ENCODE measurements at regions not wholly inside any gene's neighbourhood (a gene's known extent, or its start where the extent isn't known, plus 50 kb on each side); places are given as distances from the start of the nearest gene placed in this dataset.
"Not testable (repeated sequence)": the region's sequence is repeated elsewhere in the genome, so short reads cannot be mapped to it uniquely, and the experiment has no call there.

DNA sequence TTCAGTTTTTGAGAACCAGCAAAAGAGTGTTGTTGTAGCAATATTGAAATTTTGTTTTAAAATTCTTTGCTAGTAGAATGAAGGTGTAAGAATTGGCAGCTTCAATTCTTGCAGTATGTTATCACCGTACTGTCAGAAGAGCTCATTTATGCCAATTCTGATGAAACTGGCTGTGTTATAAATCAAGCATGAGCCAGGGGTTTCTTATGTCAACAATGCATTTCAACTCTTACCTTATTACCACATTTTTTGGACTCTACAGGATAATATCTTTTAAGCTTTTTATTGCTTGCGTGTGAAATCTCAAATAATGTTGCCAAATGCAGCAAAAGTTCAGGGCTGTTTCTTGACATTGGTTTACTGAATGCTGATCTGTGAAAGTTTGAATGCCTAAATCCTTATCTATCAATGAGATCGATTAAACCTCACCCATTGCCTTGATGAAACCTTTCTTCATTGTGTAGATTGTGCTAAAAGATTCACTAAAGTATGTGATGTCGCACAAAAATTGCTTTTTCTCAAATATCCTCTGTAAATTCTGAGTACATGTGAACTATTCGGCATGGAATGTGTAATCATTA, 1389.3 kb upstream of the ZEB2 start:
- no peaks in the 10 kb centered on the region for H3K36me3 ChIP-seq
- intact Hi-C loops (cut with DNase I; ENCODE audit: low total_unique reads) = no loop called here
- no peak for DNase-seq
- H3K27ac ChIP-seq = no peak overlapping the region
- no peaks in the 10 kb centered on the region for H3K27me3 ChIP-seq
- H3K4me1 ChIP-seq = no peaks in the 10 kb centered on the region
- no peaks in the 10 kb centered on the region for H3K9me3 ChIP-seq
- H3K4me3 ChIP-seq = no peak overlapping the region
- TF ChIP-seq, protein P1, sequence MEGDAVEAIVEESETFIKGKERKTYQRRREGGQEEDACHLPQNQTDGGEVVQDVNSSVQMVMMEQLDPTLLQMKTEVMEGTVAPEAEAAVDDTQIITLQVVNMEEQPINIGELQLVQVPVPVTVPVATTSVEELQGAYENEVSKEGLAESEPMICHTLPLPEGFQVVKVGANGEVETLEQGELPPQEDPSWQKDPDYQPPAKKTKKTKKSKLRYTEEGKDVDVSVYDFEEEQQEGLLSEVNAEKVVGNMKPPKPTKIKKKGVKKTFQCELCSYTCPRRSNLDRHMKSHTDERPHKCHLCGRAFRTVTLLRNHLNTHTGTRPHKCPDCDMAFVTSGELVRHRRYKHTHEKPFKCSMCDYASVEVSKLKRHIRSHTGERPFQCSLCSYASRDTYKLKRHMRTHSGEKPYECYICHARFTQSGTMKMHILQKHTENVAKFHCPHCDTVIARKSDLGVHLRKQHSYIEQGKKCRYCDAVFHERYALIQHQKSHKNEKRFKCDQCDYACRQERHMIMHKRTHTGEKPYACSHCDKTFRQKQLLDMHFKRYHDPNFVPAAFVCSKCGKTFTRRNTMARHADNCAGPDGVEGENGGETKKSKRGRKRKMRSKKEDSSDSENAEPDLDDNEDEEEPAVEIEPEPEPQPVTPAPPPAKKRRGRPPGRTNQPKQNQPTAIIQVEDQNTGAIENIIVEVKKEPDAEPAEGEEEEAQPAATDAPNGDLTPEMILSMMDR (IDR thresholded peaks at IDR 0.05) = no peak
- no peak for TF ChIP-seq POLR2A (IDR thresholded peaks at IDR 0.05)

DNA sequence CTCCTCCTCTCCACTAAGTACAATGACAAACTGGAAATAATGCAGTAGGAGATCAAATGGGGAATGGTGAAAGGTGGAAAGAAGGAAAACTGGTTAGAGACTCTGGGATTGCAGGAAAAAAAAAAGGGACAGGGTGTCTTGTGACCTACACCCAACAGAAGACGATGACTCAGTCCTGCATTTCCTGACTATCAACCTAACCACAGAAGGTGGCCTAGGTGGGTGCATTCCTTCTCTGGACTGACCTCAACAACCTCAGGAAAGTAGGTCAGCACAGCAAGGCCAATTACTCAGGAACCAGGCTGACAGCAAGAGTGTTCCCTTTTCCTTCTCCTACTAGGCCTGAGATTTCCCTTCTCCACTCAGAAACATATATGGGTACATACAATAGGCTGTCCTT, 1386.4 kb upstream of the ZEB2 start:
- Histone ChIP-seq H3K4me1 (no peaks in the 10 kb centered on the region), H3K9me3 (no peaks in the 10 kb centered on the region), H3K36me3 (no peaks in the 10 kb centered on the region), H3K27ac (no peak overlapping the region), H3K27me3 (no peaks in the 10 kb centered on the region), H3K4me3 (no peak overlapping the region)
- intact Hi-C loops (cut with DNase I; ENCODE audit: low total_unique reads) = no loop called here
- no peak for TF ChIP-seq POLR2A (IDR thresholded peaks at IDR 0.05)
- TF ChIP-seq, protein P1 (IDR thresholded peaks at IDR 0.05) = no peak
- no peak for DNase-seq

DNA sequence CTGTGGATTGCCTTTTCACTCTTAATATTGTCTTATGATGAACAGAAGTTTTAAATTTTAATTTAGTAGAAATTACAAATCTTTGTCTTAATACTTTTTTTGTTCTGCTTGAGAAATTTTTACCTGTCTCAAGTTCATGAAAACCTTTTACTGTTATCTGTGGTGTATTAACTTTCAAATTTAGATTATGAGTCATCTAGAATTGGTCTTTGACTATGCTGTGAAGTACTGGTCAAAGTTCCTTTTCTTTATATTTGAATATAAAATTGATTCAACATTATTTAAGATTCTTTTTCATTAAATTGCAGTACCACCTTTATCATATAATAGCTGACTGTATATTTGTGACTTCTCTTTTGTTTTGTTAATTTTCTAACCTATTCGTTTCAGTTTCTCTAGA, 1385.5 kb upstream of the ZEB2 start:
- no peak overlapping the region for H3K27ac ChIP-seq
- H3K36me3 ChIP-seq = no peaks in the 10 kb centered on the region
- no peak overlapping the region for H3K4me3 ChIP-seq
- intact Hi-C loops (cut with DNase I; ENCODE audit: low total_unique reads) = no loop called here
- no peaks in the 10 kb centered on the region for H3K9me3 ChIP-seq
- no peak for DNase-seq
- TF ChIP-seq POLR2A (IDR thresholded peaks at IDR 0.05) = no peak
- TF ChIP-seq, protein P1 (IDR thresholded peaks at IDR 0.05) = no peak
- H3K27me3 ChIP-seq = no peaks in the 10 kb centered on the region
- H3K4me1 ChIP-seq = no peaks in the 10 kb centered on the region

DNA sequence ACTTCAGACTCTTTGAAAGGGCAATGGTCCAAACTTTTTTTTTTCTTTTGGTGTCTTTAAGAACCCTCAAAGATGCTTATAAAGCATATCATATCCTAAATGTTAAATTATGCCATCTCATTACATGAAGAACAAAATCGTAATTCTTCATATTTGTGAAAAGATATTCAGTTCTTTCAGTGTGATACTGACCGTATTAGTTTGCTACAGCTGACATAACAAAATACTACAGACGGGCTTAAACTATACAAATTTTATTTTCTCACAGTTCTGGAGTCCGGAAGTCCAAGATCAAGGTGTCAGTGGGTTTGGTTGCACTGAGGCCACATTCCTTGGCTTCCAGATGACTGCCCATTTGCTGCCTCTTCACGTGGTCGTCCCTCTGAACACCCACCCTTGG, 1377.2 kb upstream of the ZEB2 start:
- intact Hi-C loops (cut with DNase I; ENCODE audit: low total_unique reads) = no loop called here

DNA sequence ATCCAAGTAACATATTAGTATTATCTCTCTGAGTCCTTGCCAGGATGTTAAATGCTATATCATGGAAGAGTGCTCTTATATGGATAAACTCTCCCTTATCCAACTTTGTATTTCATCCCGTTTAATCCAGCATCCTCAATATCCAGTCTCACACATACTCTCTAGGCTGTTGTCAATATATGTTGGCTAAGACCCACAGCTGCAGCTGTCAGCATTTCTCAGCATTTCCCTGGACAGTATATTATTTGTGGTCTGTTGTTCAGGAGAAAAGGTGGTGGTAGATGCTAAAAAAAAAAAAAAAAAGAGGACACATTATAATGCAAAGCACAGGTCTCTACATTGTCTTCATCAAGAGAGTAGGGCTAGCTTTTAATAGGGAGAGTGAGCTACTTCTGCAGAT, 1368.0 kb upstream of the ZEB2 start:
- no peak for TF ChIP-seq POLR2A (IDR thresholded peaks at IDR 0.05)
- DNase-seq = no peak
- H3K36me3 ChIP-seq = no peaks in the 10 kb centered on the region
- no peak overlapping the region for H3K4me3 ChIP-seq
- no peaks in the 10 kb centered on the region for H3K9me3 ChIP-seq
- H3K27ac ChIP-seq = no peak overlapping the region
- intact Hi-C loops (cut with DNase I; ENCODE audit: low total_unique reads) = no loop called here
- H3K27me3 ChIP-seq = no peaks in the 10 kb centered on the region
- H3K4me1 ChIP-seq = no peaks in the 10 kb centered on the region

More for the DNA sequence above, 1377.2 kb upstream of the ZEB2 start:
- Histone ChIP-seq H3K27me3 (no peaks in the 10 kb centered on the region), H3K36me3 (no peaks in the 10 kb centered on the region), H3K27ac (no peak overlapping the region), H3K4me1 (no peaks in the 10 kb centered on the region), H3K4me3 (no peak overlapping the region), H3K9me3 (no peaks in the 10 kb centered on the region)
- TF ChIP-seq POLR2A (IDR thresholded peaks at IDR 0.05) = no peak
- TF ChIP-seq, protein P1 (IDR thresholded peaks at IDR 0.05) = no peak
- DNase-seq = no peak

DNA sequence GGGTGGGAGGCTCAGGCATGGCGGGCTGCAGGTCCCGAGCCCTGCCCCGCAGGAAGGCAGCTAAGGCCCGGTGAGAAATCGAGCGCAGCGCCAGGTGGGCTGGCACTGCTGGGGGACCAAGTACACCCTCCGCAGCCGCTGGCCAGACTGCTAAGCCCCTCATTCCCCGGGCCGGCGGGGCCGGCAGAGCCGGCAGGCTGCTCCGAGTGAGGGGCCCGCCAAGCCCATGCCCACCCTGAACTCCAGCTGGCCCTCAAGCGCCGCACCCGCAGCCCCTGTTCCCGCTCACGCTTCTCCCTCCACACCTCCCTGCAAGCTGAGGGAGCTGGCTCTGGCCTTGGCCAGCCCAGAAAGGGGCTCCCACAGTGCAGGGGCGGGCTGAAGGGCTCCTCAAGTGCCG, 1361.1 kb upstream of the ZEB2 start:
- H3K4me3 ChIP-seq; intact Hi-C loops (cut with DNase I; ENCODE audit: low total_unique reads); H3K27me3 ChIP-seq; H3K36me3 ChIP-seq; DNase-seq; H3K27ac ChIP-seq; H3K9me3 ChIP-seq; H3K4me1 ChIP-seq: not testable (repeated sequence)

All from uterus (tissue), 3 donors.